ENCODE measurements at regions not wholly inside any gene's neighbourhood (a gene's known extent, or its start where the extent isn't known, plus 50 kb on each side); places are given as distances from the start of the nearest gene placed in this dataset.

DNA sequence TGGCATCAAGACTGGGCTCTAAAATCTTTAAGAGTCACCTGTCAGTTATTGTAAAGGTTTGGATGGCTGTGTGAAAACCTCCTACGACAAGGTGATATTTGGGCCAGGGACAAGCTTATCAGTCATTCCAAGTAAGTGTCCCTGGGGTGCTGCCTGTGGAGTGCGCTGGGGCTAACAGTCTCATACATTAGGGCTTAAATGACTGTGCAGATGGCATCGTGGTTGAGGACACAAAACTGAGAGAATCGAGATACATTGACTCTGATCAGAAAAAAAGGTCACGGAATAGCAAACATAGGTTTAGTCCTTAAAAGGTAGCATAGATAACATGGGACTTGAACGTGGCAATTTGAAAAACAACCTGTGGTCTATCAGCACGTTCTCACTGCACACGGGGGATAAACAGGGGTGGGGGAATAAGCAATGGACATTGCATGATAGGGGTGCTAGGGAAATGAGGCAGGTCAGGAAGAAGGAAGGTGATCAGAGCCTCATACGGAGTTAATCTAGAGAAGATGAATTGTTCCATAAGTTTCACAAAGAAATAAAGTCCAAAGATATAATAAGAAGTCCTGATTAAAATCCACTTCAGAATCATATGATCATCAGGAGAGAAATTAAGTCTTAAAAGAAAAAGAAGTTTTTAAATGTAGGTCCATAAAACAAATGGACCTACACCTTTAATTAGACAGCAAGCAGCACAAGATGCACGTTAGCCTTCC is 100.3 kb downstream of the DAD1 start:
- FAIRE-seq (no peak), DNase-seq (ENCODE audit: low read depth in 1 of 2, low spot score in 1 of 2) (no peak), ATAC-seq (no peak)
- TF ChIP-seq, protein P1, sequence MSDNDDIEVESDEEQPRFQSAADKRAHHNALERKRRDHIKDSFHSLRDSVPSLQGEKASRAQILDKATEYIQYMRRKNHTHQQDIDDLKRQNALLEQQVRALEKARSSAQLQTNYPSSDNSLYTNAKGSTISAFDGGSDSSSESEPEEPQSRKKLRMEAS (IDR thresholded peaks at IDR 0.05), result no peak
- TF ChIP-seq HOXB5 (CRISPR knock-in tag; IDR thresholded peaks at IDR 0.05), result no peak
- no peak for TF ChIP-seq POLR2AphosphoS2 (conservative IDR thresholded peaks at IDR 0.05; ENCODE audit: low read length)
- TF ChIP-seq, protein P2, sequence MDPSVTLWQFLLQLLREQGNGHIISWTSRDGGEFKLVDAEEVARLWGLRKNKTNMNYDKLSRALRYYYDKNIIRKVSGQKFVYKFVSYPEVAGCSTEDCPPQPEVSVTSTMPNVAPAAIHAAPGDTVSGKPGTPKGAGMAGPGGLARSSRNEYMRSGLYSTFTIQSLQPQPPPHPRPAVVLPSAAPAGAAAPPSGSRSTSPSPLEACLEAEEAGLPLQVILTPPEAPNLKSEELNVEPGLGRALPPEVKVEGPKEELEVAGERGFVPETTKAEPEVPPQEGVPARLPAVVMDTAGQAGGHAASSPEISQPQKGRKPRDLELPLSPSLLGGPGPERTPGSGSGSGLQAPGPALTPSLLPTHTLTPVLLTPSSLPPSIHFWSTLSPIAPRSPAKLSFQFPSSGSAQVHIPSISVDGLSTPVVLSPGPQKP (IDR thresholded peaks at IDR 0.05; ENCODE audit: low read depth, low read length), result no peak
- TF ChIP-seq PHF8 (IDR thresholded peaks at IDR 0.05; ENCODE audit: borderline replicate concordance, low read depth), result no peak
- TF ChIP-seq, protein P3, sequence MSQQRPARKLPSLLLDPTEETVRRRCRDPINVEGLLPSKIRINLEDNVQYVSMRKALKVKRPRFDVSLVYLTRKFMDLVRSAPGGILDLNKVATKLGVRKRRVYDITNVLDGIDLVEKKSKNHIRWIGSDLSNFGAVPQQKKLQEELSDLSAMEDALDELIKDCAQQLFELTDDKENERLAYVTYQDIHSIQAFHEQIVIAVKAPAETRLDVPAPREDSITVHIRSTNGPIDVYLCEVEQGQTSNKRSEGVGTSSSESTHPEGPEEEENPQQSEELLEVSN (IDR thresholded peaks at IDR 0.05; ENCODE audit: borderline replicate concordance, low read depth), result no peak
- H3K27ac ChIP-seq, result no peak overlapping the region
- H3K4me1 ChIP-seq, result no peaks in the 10 kb centered on the region
- ChIA-PET POLR2A (no interaction called here), CTCF (interaction anchor here (0.6 to 1.4 kb wide), 4 partner anchors 9 to 16 kb away, joined by 3 to 4 read pairs (median 4); no protein-coding TSS in a partner anchor)
- H3K4me2 ChIP-seq, result no peak overlapping the region
- WGBS (ENCODE audit: missing lambda C conversion rate), result 17% methylated on average over 10 of the region's 10 CpGs
- no peak overlapping the region for H3K4me3 ChIP-seq
- H3K9me3 ChIP-seq, result no peaks in the 10 kb centered on the region

DNA sequence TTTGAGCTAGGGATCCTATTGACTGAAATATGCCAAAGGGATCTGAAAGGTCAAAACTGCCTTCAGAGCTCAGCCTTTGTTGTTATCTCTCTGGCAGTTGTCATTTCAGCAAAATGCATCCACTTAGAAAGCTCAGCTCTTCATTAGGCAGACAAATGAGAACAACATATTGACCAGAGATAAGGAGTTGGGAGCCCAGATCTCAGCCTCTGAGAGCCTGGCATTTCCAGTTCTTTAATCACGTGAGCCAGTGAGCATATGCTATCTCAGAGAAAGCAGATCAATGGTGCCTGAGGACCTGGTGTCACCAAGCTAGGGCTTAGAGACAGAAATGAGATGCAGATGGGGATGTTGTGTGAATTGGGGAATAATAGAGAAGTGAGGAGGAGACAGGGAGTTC is 101.1 kb downstream of the DAD1 start:
- Histone ChIP-seq H3K9me3 (no peaks in the 10 kb centered on the region), H3K4me2 (no peak overlapping the region), H3K4me3 (no peak overlapping the region), H3K4me1 (no peaks in the 10 kb centered on the region), H3K27ac (no peak overlapping the region)
- no peak for FAIRE-seq
- ATAC-seq, result no peak
- 13% methylated on average over 1 of the region's 1 CpG for WGBS (ENCODE audit: missing lambda C conversion rate)
- POLR2A ChIA-PET, result no interaction called here
- CTCF ChIA-PET, result interaction anchor here (0.6 to 1.4 kb wide), 5 partner anchors 10 to 102 kb away, joined by 3 to 4 read pairs (median 3); no protein-coding TSS in a partner anchor
- DNase-seq (ENCODE audit: low read depth in 1 of 2, low spot score in 1 of 2), result no peak
- TF ChIP-seq HEYL (CRISPR knock-in tag; IDR thresholded peaks at IDR 0.05) (no peak), FOSB (CRISPR knock-in tag; IDR thresholded peaks at IDR 0.05) (no peak), PHF8 (IDR thresholded peaks at IDR 0.05; ENCODE audit: borderline replicate concordance, low read depth) (no peak), CBX2 (IDR thresholded peaks at IDR 0.05; ENCODE audit: borderline replicate concordance, low read depth) (no peak), CEBPB (IDR thresholded peaks at IDR 0.05) (no peak), RNF2 (IDR thresholded peaks at IDR 0.05; ENCODE audit: borderline replicate concordance, low read depth) (no peak), TFCP2L1 (CRISPR knock-in tag; IDR thresholded peaks at IDR 0.05) (no peak), EP300 (IDR thresholded peaks at IDR 0.05) (no peak), JUN (IDR thresholded peaks at IDR 0.05) (no peak), GATA3 (IDR thresholded peaks at IDR 0.05; ENCODE audit: borderline replicate concordance) (no peak), HOXB5 (CRISPR knock-in tag; IDR thresholded peaks at IDR 0.05) (no peak), HDAC2 (IDR thresholded peaks at IDR 0.05) (no peak), ZFP36 (IDR thresholded peaks at IDR 0.05; ENCODE audit: borderline replicate concordance, partially characterized antibody) (no peak), SMC3 (IDR thresholded peaks at IDR 0.05) (no peak), NPAS2 (CRISPR knock-in tag; IDR thresholded peaks at IDR 0.05; ENCODE audit: borderline replicate concordance) (no peak)
- TF ChIP-seq, protein P4, sequence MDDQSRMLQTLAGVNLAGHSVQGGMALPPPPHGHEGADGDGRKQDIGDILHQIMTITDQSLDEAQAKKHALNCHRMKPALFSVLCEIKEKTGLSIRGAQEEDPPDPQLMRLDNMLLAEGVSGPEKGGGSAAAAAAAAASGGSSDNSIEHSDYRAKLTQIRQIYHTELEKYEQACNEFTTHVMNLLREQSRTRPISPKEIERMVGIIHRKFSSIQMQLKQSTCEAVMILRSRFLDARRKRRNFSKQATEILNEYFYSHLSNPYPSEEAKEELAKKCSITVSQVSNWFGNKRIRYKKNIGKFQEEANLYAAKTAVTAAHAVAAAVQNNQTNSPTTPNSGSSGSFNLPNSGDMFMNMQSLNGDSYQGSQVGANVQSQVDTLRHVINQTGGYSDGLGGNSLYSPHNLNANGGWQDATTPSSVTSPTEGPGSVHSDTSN (IDR thresholded peaks at IDR 0.05), result no peak
- TF ChIP-seq, protein P5, sequence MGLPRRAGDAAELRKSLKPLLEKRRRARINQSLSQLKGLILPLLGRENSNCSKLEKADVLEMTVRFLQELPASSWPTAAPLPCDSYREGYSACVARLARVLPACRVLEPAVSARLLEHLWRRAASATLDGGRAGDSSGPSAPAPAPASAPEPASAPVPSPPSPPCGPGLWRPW (IDR thresholded peaks at IDR 0.05), result no peak
- TF ChIP-seq, protein P6, sequence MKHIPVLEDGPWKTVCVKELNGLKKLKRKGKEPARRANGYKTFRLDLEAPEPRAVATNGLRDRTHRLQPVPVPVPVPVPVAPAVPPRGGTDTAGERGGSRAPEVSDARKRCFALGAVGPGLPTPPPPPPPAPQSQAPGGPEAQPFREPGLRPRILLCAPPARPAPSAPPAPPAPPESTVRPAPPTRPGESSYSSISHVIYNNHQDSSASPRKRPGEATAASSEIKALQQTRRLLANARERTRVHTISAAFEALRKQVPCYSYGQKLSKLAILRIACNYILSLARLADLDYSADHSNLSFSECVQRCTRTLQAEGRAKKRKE (CRISPR knock-in tag; IDR thresholded peaks at IDR 0.05; ENCODE audit: low read depth), result no peak
- TF ChIP-seq, protein P7, sequence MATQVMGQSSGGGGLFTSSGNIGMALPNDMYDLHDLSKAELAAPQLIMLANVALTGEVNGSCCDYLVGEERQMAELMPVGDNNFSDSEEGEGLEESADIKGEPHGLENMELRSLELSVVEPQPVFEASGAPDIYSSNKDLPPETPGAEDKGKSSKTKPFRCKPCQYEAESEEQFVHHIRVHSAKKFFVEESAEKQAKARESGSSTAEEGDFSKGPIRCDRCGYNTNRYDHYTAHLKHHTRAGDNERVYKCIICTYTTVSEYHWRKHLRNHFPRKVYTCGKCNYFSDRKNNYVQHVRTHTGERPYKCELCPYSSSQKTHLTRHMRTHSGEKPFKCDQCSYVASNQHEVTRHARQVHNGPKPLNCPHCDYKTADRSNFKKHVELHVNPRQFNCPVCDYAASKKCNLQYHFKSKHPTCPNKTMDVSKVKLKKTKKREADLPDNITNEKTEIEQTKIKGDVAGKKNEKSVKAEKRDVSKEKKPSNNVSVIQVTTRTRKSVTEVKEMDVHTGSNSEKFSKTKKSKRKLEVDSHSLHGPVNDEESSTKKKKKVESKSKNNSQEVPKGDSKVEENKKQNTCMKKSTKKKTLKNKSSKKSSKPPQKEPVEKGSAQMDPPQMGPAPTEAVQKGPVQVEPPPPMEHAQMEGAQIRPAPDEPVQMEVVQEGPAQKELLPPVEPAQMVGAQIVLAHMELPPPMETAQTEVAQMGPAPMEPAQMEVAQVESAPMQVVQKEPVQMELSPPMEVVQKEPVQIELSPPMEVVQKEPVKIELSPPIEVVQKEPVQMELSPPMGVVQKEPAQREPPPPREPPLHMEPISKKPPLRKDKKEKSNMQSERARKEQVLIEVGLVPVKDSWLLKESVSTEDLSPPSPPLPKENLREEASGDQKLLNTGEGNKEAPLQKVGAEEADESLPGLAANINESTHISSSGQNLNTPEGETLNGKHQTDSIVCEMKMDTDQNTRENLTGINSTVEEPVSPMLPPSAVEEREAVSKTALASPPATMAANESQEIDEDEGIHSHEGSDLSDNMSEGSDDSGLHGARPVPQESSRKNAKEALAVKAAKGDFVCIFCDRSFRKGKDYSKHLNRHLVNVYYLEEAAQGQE (IDR thresholded peaks at IDR 0.05), result no peak
